SW 1271 (cell line): ENCODE measurements at regions not wholly inside any gene's neighbourhood (a gene's known extent, or its start where the extent isn't known, plus 50 kb on each side); places are given as distances from the start of the nearest gene placed in this dataset.

Experiments used
- DNase-seq, 2 experiments: peaks; one replicate each; lab custom pipeline; 2025; lab: John Stamatoyannopoulos, UW

- no peak for DNase-seq
These were observed 235.1 kb upstream of the PRR16 start for GRCh38 chr5:120229036-120229435.

- no peak for DNase-seq
These were observed 232.5 kb upstream of the PRR16 start for GRCh38 chr5:120231563-120231962.

- no peak for DNase-seq
These were observed 227.7 kb upstream of the PRR16 start for GRCh38 chr5:120236360-120236759.

GRCh38 chr5:120239086-120239485 lies 225.0 kb upstream of the PRR16 start:
- no peak for DNase-seq

GRCh38 chr5:120240706-120241105 lies 223.4 kb upstream of the PRR16 start:
- no peak for DNase-seq

- DNase-seq = no peak
These were observed 222.7 kb upstream of the PRR16 start for GRCh38 chr5:120241400-120241799.

GRCh38 chr5:120251898-120252297 lies 212.2 kb upstream of the PRR16 start:
- no peak for DNase-seq

- no peak for DNase-seq
These were observed 211.3 kb upstream of the PRR16 start for GRCh38 chr5:120252839-120253238.

- DNase-seq = no peak
These were observed 209.7 kb upstream of the PRR16 start for GRCh38 chr5:120254385-120254784.

- no peak for DNase-seq
These were observed 208.9 kb upstream of the PRR16 start for GRCh38 chr5:120255214-120255613.

- no peak for DNase-seq
These were observed 207.7 kb upstream of the PRR16 start for GRCh38 chr5:120256376-120256775.

- DNase-seq = no peak
These were observed 206.6 kb upstream of the PRR16 start for GRCh38 chr5:120257358-120257971.

GRCh38 chr5:120258123-120258522 lies 206.0 kb upstream of the PRR16 start:
- no peak for DNase-seq

- no peak for DNase-seq
These were observed 203.4 kb upstream of the PRR16 start for GRCh38 chr5:120260651-120261050.

- DNase-seq = no peak
These were observed 193.6 kb upstream of the PRR16 start for GRCh38 chr5:120270498-120270897.

- DNase-seq = no peak
These were observed 170.3 kb upstream of the PRR16 start for GRCh38 chr5:120293796-120294195.

GRCh38 chr5:120297616-120298015 lies 166.5 kb upstream of the PRR16 start:
- no peak for DNase-seq

- DNase-seq = no peak
These were observed 165.1 kb upstream of the PRR16 start for GRCh38 chr5:120298981-120299380.

GRCh38 chr5:120304663-120305062 lies 159.4 kb upstream of the PRR16 start:
- DNase-seq = no peak

- DNase-seq = no peak
These were observed 157.8 kb upstream of the PRR16 start for GRCh38 chr5:120306303-120306702.

GRCh38 chr5:120314191-120314590 lies 149.9 kb upstream of the PRR16 start:
- no peak for DNase-seq

GRCh38 chr5:120320626-120321025 lies 143.5 kb upstream of the PRR16 start:
- no peak for DNase-seq

- DNase-seq = no peak
These were observed 137.4 kb upstream of the PRR16 start for GRCh38 chr5:120326651-120327050.

- DNase-seq = peak in 1 of 2 experiments; percentile 11
These were observed 136.9 kb upstream of the PRR16 start for GRCh38 chr5:120327180-120327579.

GRCh38 chr5:120329095-120329494 lies 135.0 kb upstream of the PRR16 start:
- DNase-seq = no peak
